ENCODE measurements at regions not wholly inside any gene's neighbourhood (a gene's known extent, or its start where the extent isn't known, plus 50 kb on each side); places are given as distances from the start of the nearest gene placed in this dataset.
"Not testable (repeated sequence)": the region's sequence is repeated elsewhere in the genome, so short reads cannot be mapped to it uniquely, and the experiment has no call there.

- no peak for DNase-seq
These were observed 117.4 kb downstream of the IER5 start for GRCh38 chr1:181205901-181206300.

GRCh38 chr1:181206513-181206912 is 118.0 kb downstream of the IER5 start:
- no peak for DNase-seq

- no peak for DNase-seq
These were observed 118.7 kb downstream of the IER5 start for GRCh38 chr1:181206979-181207790.

GRCh38 chr1:181208083-181208482 is 119.6 kb downstream of the IER5 start:
- no peak for DNase-seq

- no peak for DNase-seq
These were observed 120.5 kb downstream of the IER5 start for GRCh38 chr1:181208967-181209366.

- DNase-seq, result no peak
These were observed 124.6 kb downstream of the IER5 start for GRCh38 chr1:181213056-181213455.

- no peak for DNase-seq
These were observed 128.1 kb downstream of the IER5 start for GRCh38 chr1:181216591-181216994.

- no peak for DNase-seq
These were observed 131.4 kb downstream of the IER5 start for GRCh38 chr1:181219938-181220337.

- DNase-seq, result no peak
These were observed 132.6 kb downstream of the IER5 start for GRCh38 chr1:181221078-181221477.

GRCh38 chr1:181222972-181223505 is 134.5 kb downstream of the IER5 start:
- DNase-seq, result no peak

GRCh38 chr1:181226728-181227127 is 138.2 kb downstream of the IER5 start:
- not testable (repeated sequence) for DNase-seq

- no peak for DNase-seq
These were observed 150.6 kb downstream of the IER5 start for GRCh38 chr1:181239086-181239485.

GRCh38 chr1:181246320-181246719 is 157.8 kb downstream of the IER5 start:
- DNase-seq, result not testable (repeated sequence)

- DNase-seq, result not testable (repeated sequence)
These were observed 159.9 kb downstream of the IER5 start for GRCh38 chr1:181248361-181248760.

- DNase-seq, result no peak
These were observed 160.7 kb downstream of the IER5 start for GRCh38 chr1:181249186-181249585.

GRCh38 chr1:181250038-181250437 is 161.5 kb downstream of the IER5 start:
- no peak for DNase-seq

GRCh38 chr1:181251001-181251712 is 162.7 kb downstream of the IER5 start:
- DNase-seq, result no peak

GRCh38 chr1:181251713-181252075 is 163.2 kb downstream of the IER5 start:
- DNase-seq, result no peak

GRCh38 chr1:181253601-181254000 is 165.1 kb downstream of the IER5 start:
- not testable (repeated sequence) for DNase-seq

GRCh38 chr1:181255270-181255929 is 166.9 kb downstream of the IER5 start:
- no peak for DNase-seq

- DNase-seq, result no peak
These were observed 168.6 kb downstream of the IER5 start for GRCh38 chr1:181257117-181257516.

- DNase-seq, result no peak
These were observed 170.7 kb downstream of the IER5 start for GRCh38 chr1:181259026-181259745.

- no peak for DNase-seq
These were observed 171.8 kb downstream of the IER5 start for GRCh38 chr1:181260271-181260670.

Data from activated CD4-positive, alpha-beta T cell treated with anti-CD3 and anti-CD28 coated beads, Interleukin-2, amount 50 U/mL, for 48 hours (primary cell).